MM.1S (cell line): ENCODE measurements at regions not wholly inside any gene's neighbourhood (a gene's known extent, or its start where the extent isn't known, plus 50 kb on each side); places are given as distances from the start of the nearest gene placed in this dataset.

Experiments used
- DNase-seq: peaks from one replicate; pipeline ENCODE4 v3.0.0-alpha.2; 2015
- H2AFZ ChIP-seq: fragments of 300-600 bp; sonication (generic); 2 replicates; pipeline ENCODE4 v1.6.0; 2016; ENCODE audit warnings: antibody characterized with exemption, low read length
- H3F3A ChIP-seq: fragments of 300-600 bp; sonication (generic); 2 replicates; pipeline ENCODE4 v1.6.1; 2016; ENCODE audit warnings: mild to moderate bottlenecking, antibody characterized with exemption, low read length, moderate library complexity, mixed read lengths; ENCODE audit not compliant: insufficient read depth
- H3K27ac ChIP-seq: fragments of 300-600 bp; sonication (generic); 2 replicates; pipeline ENCODE4 v1.5.1; 2016; ENCODE audit warnings: mild to moderate bottlenecking, low read length
- H3K27me3 ChIP-seq: fragments of 300-600 bp; sonication (generic); replicated peaks from 2 replicates; pipeline ENCODE4 v1.6.0; 2016; ENCODE audit warnings: low read length; ENCODE audit not compliant: insufficient read depth
- H3K36me3 ChIP-seq: fragments of 300-600 bp; sonication (generic); replicated peaks from 2 replicates; pipeline ENCODE4 v1.6.1; 2016; ENCODE audit warnings: mild to moderate bottlenecking, low read length, mixed read lengths; ENCODE audit not compliant: insufficient read depth
- H3K4me1 ChIP-seq: fragments of 300-600 bp; sonication (generic); 2 replicates; pipeline ENCODE4 v1.6.1; 2016; ENCODE audit warnings: low read length, mixed read lengths
- H3K4me2 ChIP-seq: fragments of 300-600 bp; sonication (generic); 2 replicates; pipeline ENCODE4 v1.6.0; 2016; ENCODE audit warnings: low read depth, low read length
- H3K4me3 ChIP-seq: fragments of 300-600 bp; sonication (generic); 2 replicates; pipeline ENCODE4 v1.5.1; 2016; ENCODE audit warnings: low read length, mixed read lengths
- H3K79me2 ChIP-seq: fragments of 300-600 bp; sonication (generic); 2 replicates; pipeline ENCODE4 v1.6.1; 2016; ENCODE audit warnings: mixed run types, low read length, mixed read lengths
- H3K9ac ChIP-seq: fragments of 300-600 bp; sonication (generic); 2 replicates; pipeline ENCODE4 v1.6.1; 2016; ENCODE audit warnings: low read length, mixed read lengths
- H3K9me2 ChIP-seq: fragments of 300-600 bp; sonication (generic); replicated peaks from 2 replicates; pipeline ENCODE4 v1.6.1; 2016; ENCODE audit warnings: mild to moderate bottlenecking, low read length, mixed read lengths; ENCODE audit not compliant: insufficient read depth
- H3K9me3 ChIP-seq: fragments of 300-600 bp; sonication (generic); replicated peaks from 2 replicates; pipeline ENCODE4 v1.6.1; 2016; ENCODE audit warnings: mild to moderate bottlenecking, low read length, mixed read lengths; ENCODE audit not compliant: insufficient read depth
- H4K20me1 ChIP-seq: fragments of 300-600 bp; sonication (generic); 2 replicates; pipeline ENCODE4 v1.6.1; 2016; ENCODE audit warnings: mild to moderate bottlenecking, low read length, moderate library complexity, mixed read lengths; ENCODE audit not compliant: insufficient read depth
- EZH2 ChIP-seq: fragments of 300-600 bp; sonication (generic); optimal IDR thresholded peaks from 2 replicates; pipeline ENCODE3; 2017; ENCODE audit warnings: low read depth, mild to moderate bottlenecking, antibody characterized with exemption, low read length, mixed read lengths
- EZH2phosphoT487 ChIP-seq: fragments of 300-600 bp; sonication (generic); IDR thresholded peaks from 2 replicates; pipeline ENCODE4 v1.6.1; 2018; ENCODE audit warnings: antibody characterized with exemption, low read length
- TF ChIP-seq, protein P1 (sequence below): fragments of 300-600 bp; sonication (generic); IDR thresholded peaks from 2 replicates; pipeline ENCODE4 v1.5.1; 2016; ENCODE audit warnings: antibody characterized with exemption, low read length, mixed read lengths

- Histone ChIP-seq H3F3A (no peaks in the 10 kb centered on the region), H3K4me1 (no peaks in the 10 kb centered on the region), H3K27ac (no peak overlapping the region), H3K27me3 (no peaks in the 10 kb centered on the region), H3K4me2 (no peak overlapping the region), H3K9ac (no peak overlapping the region), H3K9me2 (no peaks in the 10 kb centered on the region), H3K4me3 (no peak overlapping the region), H3K36me3 (no peaks in the 10 kb centered on the region), H2AFZ (no peak overlapping the region), H3K79me2 (no peaks in the 10 kb centered on the region), H4K20me1 (no peaks in the 10 kb centered on the region), H3K9me3 (no peaks in the 10 kb centered on the region)
- TF ChIP-seq EZH2 (no peak), EZH2phosphoT487 (no peak)
- TF ChIP-seq, protein P1, sequence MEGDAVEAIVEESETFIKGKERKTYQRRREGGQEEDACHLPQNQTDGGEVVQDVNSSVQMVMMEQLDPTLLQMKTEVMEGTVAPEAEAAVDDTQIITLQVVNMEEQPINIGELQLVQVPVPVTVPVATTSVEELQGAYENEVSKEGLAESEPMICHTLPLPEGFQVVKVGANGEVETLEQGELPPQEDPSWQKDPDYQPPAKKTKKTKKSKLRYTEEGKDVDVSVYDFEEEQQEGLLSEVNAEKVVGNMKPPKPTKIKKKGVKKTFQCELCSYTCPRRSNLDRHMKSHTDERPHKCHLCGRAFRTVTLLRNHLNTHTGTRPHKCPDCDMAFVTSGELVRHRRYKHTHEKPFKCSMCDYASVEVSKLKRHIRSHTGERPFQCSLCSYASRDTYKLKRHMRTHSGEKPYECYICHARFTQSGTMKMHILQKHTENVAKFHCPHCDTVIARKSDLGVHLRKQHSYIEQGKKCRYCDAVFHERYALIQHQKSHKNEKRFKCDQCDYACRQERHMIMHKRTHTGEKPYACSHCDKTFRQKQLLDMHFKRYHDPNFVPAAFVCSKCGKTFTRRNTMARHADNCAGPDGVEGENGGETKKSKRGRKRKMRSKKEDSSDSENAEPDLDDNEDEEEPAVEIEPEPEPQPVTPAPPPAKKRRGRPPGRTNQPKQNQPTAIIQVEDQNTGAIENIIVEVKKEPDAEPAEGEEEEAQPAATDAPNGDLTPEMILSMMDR, result no peak
- DNase-seq, result no peak
Observed at GRCh38 chrX:38891641-38892413, 90.6 kb downstream of the MID1IP1 start.

GRCh38 chrX:38893441-38893840, 92.2 kb downstream of the MID1IP1 start:
- no peak overlapping the region for H2AFZ ChIP-seq
- H3K9ac ChIP-seq, result no peak overlapping the region
- no peak overlapping the region for H3K4me2 ChIP-seq
- H4K20me1 ChIP-seq, result no peaks in the 10 kb centered on the region
- H3K36me3 ChIP-seq, result no peaks in the 10 kb centered on the region
- H3K9me3 ChIP-seq, result no peaks in the 10 kb centered on the region
- H3K27me3 ChIP-seq, result no peaks in the 10 kb centered on the region
- TF ChIP-seq EZH2phosphoT487 (no peak), EZH2 (no peak)
- TF ChIP-seq, protein P1, result no peak
- H3K9me2 ChIP-seq, result no peaks in the 10 kb centered on the region
- H3K79me2 ChIP-seq, result no peaks in the 10 kb centered on the region
- no peaks in the 10 kb centered on the region for H3K4me1 ChIP-seq
- no peak overlapping the region for H3K27ac ChIP-seq
- no peaks in the 10 kb centered on the region for H3F3A ChIP-seq
- DNase-seq, result no peak
- no peak overlapping the region for H3K4me3 ChIP-seq

DNA sequence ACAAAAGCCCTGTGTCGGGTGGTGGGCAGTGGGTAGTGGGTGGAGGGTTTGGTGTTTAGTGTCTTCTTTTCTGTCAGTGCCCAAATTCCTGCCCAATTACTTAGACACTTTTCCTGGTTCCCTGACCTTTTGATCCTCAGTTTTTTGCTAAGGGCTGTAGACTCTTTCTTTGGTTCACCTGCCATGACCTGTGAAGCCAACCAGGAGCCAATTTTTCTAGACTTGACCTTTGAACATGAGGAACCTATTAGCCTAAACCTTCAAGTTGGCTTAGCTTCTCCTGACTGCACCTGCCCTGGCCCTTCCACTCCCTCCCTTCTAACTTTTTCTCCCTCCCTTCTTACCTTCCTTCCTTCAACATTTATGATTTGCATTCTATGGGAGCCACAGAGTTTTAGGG, 94.5 kb downstream of the MID1IP1 start:
- TF ChIP-seq, protein P1, result no peak
- TF ChIP-seq EZH2phosphoT487 (no peak), EZH2 (no peak)
- no peaks in the 10 kb centered on the region for H3K4me1 ChIP-seq

More for the DNA sequence above, 94.5 kb downstream of the MID1IP1 start:
- Histone ChIP-seq H3K9me2 (no peaks in the 10 kb centered on the region), H3K9me3 (no peaks in the 10 kb centered on the region), H2AFZ (no peak overlapping the region), H3F3A (no peaks in the 10 kb centered on the region), H3K27me3 (no peaks in the 10 kb centered on the region), H3K4me2 (no peak overlapping the region), H3K9ac (no peak overlapping the region), H3K36me3 (no peaks in the 10 kb centered on the region), H3K79me2 (no peaks in the 10 kb centered on the region), H3K27ac (no peak overlapping the region), H3K4me3 (no peak overlapping the region), H4K20me1 (no peaks in the 10 kb centered on the region)
- no peak for DNase-seq
